Stimulated activated CD8-positive, alpha-beta memory T cell treated with anti-CD3 and anti-CD28 coated beads, Interleukin-7, amount 100 ng/mL, for 48 hours (primary cell): ENCODE measurements at regions not wholly inside any gene's neighbourhood (a gene's known extent, or its start where the extent isn't known, plus 50 kb on each side); places are given as distances from the start of the nearest gene placed in this dataset.

Source experiments
- DNase-seq, 2 donors: peaks; one replicate each; pipeline ENCODE4 v3.0.0-alpha.2; 2020; ENCODE audit warnings: low read depth in 1 of 2; ENCODE audit errors: extremely low read depth in 1 of 2

GRCh38 chr17:72297326-72298115 is 176.7 kb downstream of the SOX9 start:
- no peak for DNase-seq

GRCh38 chr17:72299100-72299499 is 178.3 kb downstream of the SOX9 start:
- no peak for DNase-seq

GRCh38 chr17:72299592-72299991 is 178.8 kb downstream of the SOX9 start:
- DNase-seq, result no peak

- DNase-seq, result no peak
Observed at GRCh38 chr17:72301887-72302286, 181.1 kb downstream of the SOX9 start.

- no peak for DNase-seq
Observed at GRCh38 chr17:72302735-72303134, 181.9 kb downstream of the SOX9 start.

- DNase-seq, result no peak
Observed at GRCh38 chr17:72303787-72304733, 183.2 kb downstream of the SOX9 start.

GRCh38 chr17:72304859-72305258 is 184.0 kb downstream of the SOX9 start:
- DNase-seq, result no peak

- no peak for DNase-seq
Observed at GRCh38 chr17:72305472-72305871, 184.7 kb downstream of the SOX9 start.

- no peak for DNase-seq
Observed at GRCh38 chr17:72306037-72306436, 185.2 kb downstream of the SOX9 start.

- no peak for DNase-seq
Observed at GRCh38 chr17:72307836-72308235, 187.0 kb downstream of the SOX9 start.

- DNase-seq, result no peak
Observed at GRCh38 chr17:72308744-72309385, 188.0 kb downstream of the SOX9 start.

- DNase-seq, result no peak
Observed at GRCh38 chr17:72311004-72311403, 190.2 kb downstream of the SOX9 start.

GRCh38 chr17:72315122-72315913 is 194.5 kb downstream of the SOX9 start:
- no peak for DNase-seq

- DNase-seq, result no peak
Observed at GRCh38 chr17:72318131-72318530, 197.3 kb downstream of the SOX9 start.

GRCh38 chr17:72321896-72322295 is 201.1 kb downstream of the SOX9 start:
- DNase-seq, result no peak

- DNase-seq, result no peak
Observed at GRCh38 chr17:72332367-72332766, 211.5 kb downstream of the SOX9 start.

- no peak for DNase-seq
Observed at GRCh38 chr17:72333570-72333969, 212.8 kb downstream of the SOX9 start.

GRCh38 chr17:72334205-72334604 is 213.4 kb downstream of the SOX9 start:
- no peak for DNase-seq

GRCh38 chr17:72336026-72336803 is 215.4 kb downstream of the SOX9 start:
- no peak for DNase-seq

- DNase-seq, result no peak
Observed at GRCh38 chr17:72336804-72337070, 215.9 kb downstream of the SOX9 start.
